ENCODE measurements at regions not wholly inside any gene's neighbourhood (a gene's known extent, or its start where the extent isn't known, plus 50 kb on each side); places are given as distances from the start of the nearest gene placed in this dataset.

DNA sequence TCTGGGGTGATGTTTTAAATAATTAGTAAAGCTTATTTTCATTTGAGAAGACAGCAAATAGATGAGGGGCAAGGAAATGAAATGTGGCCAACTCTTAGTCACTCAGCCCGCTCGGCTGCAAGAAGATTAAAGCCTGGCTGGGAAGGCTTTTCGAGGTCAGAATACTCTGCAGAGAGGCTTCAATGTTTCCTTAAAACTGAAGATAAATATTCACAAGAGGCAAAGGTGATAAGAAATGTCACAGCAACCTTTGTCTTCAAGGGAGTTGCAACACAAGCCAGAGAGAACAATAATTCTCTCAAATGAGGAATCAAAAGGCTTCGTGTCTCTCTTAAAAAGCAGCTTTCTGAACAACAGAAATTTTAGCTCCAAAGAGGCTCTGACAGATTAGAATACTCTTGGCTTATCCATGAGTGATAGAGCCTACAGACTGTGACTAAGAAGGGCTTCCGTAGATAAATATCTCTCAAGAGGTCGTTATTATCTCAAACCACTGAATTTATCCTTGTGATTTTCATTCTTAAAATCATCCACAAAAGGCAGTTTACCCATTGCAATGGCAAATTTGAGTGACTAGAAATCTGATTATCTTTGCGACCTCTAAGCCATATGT, 92.5 kb downstream of the KLF6 start:
- no peak for DNase-seq (ENCODE audit: insufficient read length, low spot score)
- no peak for FAIRE-seq

DNA sequence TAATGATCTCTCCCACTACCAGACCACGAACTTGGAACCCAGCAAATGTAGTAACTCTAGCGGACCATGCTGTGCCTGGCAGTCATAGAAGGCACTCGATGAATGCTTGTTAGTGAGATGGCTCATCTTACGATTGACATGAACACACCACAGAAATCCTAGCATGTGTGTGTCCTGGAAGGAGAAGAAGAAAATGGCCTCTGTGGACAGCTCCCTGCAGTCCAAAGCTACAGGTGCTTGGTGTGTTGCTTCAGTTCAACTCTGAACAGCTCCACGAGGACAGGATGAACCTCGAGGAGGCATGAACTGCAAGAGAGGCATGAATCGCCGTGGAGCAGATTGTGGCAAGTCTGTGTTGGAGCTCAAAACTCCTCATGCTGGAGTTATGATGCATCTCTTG, 93.5 kb downstream of the KLF6 start:
- no peak for DNase-seq (ENCODE audit: insufficient read length, low spot score)

DNA sequence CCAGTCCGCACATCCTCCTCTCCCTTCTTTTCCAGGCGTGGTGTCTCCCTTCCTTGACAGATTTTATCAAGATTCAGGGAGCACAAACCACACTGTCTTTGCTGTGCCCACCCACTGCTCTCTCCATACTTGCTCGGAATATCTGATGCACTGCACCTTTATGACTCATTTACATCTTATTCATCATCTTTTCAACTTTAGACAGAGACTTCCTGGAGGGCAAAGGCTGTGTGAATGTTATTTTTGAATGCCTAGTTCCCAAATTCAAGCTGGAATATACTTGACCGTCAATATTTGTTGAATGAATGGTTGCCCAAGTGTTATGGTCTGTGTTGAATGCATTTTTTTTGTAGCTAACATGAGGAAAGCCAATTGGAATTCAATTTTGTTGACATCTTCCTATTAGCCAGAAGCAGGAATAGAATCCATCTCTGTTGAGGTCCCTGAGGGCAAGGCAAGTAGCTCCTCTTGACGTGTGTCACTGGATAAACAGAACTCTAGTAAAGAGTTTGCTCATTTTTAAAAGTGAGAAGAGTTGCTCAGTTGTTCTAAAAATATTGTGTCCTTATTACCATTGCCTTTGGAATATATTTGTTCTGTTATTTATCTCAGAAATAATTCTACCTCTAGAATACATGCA, 95.0 kb downstream of the KLF6 start:
- no peak for DNase-seq (ENCODE audit: insufficient read length, low spot score)
- no peak for FAIRE-seq

More for the DNA sequence above, 93.5 kb downstream of the KLF6 start:
- no peak for FAIRE-seq

DNA sequence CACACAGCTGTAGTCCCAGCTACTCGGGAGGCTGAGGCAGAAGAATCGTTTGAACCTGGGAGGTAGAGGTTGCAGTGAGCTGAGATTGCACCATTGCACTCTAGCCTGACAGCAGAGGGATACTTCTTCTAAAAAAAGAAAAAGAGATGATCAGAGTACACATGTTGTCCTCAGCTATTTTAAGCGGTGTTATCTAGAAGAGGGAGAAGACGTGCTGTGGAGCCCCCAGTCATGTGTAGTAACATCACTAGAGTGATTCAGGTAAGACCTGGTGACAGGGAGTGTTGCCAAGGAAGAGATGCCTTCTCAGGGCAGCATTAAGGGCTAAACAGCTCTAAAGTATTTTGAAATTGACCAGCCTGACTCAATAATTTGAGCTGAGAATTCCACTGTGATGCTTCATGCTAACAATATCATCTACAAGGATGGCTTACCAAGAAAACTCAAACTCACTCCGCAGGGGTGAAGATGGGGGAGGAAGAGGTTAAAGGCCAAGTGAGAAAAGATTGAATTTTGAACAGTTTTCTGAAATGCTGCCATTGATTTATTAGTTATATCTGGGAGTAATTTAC, 97.4 kb downstream of the KLF6 start:
- DNase-seq (ENCODE audit: insufficient read length, low spot score) (no peak), FAIRE-seq (no peak)

DNA sequence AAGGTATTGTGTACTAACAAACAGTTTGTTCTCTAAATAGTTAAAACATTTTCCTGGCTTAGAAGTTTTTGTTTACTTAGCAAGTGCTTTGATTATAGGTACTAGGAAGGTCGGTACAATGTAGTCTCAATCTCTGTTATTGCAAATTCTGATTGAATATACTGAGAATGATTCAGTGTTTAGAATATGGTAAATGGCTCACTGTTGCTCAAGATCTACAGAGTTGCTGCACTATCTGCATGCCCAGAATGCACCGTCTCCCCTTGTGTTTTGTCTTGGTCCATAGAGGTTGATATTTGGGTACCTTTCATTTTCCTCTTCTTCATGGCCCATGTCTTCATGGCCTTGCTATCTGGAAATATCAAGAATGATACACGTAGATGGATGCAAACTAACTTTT, 99.6 kb downstream of the KLF6 start:
- DNase-seq (ENCODE audit: insufficient read length, low spot score), result no peak

DNA sequence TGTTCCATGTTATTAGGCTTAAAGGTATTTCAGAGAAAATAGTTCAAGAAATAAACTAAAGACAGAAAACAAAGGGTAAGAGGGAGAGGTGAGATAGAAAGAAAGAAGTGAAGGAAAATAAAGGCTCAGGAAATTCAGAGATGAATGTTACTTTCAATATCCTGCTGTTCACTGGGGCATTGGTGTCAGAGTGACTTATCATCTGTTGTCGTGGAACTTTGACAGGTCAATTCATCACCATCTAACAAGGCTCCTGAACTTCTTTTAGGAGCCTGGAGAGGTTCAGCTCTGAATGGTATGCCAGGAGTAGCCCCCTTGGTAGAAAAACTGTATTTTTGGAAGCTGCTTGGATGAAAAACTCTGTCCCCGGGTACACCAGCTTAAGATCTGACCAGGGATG, 100.1 kb downstream of the KLF6 start:
- FAIRE-seq (no peak), DNase-seq (ENCODE audit: insufficient read length, low spot score) (no peak)

More for the DNA sequence above, 99.6 kb downstream of the KLF6 start:
- no peak for FAIRE-seq

DNA sequence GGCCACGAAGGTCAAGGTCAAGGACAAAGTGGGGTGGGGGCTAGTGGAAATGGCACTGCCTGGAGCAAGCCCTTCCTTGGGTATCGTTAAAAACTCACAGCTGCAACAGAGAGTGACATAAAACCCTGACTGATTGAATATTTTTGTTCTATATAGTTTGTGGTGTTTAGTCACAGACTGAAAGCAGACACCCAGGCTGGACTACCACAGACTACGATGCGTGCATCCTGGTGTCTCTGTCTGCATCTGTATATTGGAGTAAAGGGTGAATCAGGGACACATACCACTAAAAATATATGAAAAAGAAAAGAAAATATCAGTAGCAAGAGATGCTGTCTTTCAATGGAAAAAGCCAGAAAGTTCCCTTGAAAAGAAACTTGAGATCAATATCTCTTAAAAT, 101.4 kb downstream of the KLF6 start:
- DNase-seq (ENCODE audit: insufficient read length, low spot score), result no peak
- FAIRE-seq, result no peak

DNA sequence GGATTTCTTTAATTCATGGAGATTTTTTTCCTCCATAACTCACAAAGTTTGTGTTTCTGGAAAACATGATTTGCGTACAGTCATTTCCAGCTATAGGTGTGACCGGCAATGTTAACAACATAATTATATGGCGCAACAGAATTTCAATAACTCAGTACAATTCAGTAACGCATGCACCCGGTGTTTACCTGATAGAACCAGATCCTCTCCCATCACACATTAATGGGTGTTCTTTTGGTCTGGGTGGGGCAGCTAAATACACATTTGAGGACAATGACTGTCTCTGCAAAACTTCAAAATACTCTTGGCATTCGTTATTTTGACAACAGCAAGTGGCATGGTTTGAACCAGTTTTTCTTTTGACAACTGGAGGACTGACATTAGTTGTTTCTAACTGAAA, 102.3 kb downstream of the KLF6 start:
- DNase-seq (ENCODE audit: insufficient read length, low spot score) (no peak), FAIRE-seq (no peak)

DNA sequence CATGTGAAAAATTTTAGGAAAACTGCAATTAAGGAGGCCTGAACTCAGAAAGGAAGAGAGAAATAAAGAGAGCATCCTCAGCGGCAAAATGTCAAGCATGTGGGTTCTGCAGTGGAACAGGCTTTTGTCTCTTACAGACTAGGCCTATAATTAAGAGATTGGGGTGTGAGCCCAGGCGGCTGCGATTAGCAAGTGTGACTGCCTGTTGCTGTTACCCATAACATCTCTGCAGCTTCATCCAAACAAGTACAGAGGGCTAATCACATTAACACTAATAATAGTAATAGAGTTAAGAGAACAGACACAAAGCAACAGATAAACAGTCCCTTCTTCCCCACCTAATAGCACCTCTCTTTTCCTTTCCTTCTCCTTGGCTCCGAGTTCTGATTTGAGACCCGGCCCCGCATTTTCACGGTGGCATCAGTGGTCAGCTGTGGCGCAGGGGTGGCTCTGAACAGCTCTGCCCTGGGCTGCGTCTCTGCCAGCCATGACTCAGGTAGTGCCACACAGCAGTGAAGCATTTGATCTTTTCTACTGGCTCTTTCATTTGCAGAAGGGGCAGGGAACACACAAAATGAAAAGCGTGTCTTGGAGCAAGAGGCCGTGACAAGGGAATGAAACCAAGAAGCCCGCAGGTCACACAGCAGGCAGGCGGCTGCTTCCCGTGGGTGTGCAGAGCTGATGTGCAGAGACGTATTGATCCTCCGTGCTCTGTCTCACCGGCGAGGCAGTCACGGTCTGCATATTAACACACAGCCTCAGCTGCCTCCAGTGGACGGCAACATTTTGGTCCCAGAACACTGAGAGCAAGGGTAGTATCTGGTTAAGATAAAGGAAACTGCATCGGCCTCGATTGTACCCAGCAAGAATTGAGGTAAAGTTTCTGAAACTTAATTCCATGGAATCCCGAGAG, 103.1 kb downstream of the KLF6 start:
- no peak for FAIRE-seq
- DNase-seq (ENCODE audit: insufficient read length, low spot score), result no peak

DNA sequence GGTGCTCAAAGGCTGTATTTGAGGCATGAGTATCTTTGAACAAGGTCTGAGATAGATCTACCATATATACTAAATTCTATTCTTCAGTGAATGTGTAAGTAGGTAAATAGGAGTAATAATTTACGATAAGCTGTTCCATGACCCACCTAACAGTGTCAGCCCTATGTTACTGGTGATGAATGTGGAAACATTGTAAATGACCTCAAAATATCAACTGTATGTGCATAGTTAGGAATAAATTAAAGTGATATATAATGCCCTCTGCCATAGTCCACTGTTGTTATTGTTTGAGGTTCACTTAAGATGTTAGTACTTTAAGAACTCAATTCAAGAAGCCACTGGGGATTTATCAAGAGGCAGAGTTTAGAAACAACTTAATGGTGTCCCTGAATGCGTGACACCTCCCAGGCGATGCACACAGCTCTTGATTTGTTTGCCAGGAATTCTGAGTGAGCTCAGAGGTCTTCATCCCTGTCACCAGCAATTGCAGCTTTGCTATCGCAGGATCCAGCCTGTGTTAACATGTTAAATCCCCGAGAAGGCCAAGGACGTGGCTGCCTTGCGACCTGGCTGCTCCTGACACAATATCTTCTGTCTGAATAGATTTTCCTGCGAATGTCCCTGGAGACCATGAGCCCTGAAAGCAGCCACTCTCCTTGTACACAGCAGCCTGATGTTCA, 104.9 kb downstream of the KLF6 start:
- no peak for FAIRE-seq
- DNase-seq (ENCODE audit: insufficient read length, low spot score), result no peak

DNA sequence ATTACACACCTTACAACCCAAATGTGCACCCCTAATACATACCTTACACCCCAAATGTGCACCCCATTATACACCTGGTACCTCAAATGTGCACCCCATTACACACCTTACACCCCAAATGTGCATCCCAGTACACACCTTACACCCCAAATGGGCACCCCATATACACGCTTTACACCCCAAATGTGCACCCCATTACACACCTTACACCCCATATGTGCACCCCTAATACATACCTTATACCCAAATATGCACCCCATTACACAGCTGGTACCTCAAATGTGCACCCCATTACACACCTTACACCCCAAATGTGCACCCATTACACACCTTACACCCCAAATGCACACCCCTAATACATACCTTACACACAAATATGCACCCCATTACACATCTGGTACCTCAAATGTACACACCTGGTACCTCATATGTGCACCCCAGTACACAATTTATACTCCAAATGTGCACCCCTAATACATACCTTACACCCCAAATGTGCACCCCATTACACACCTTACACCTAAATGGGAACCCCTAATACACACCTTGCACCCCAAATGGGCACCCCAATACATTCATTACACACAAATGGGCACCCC, 106.3 kb downstream of the KLF6 start:
- no peak for DNase-seq (ENCODE audit: insufficient read length, low spot score)
- no peak for FAIRE-seq

DNA sequence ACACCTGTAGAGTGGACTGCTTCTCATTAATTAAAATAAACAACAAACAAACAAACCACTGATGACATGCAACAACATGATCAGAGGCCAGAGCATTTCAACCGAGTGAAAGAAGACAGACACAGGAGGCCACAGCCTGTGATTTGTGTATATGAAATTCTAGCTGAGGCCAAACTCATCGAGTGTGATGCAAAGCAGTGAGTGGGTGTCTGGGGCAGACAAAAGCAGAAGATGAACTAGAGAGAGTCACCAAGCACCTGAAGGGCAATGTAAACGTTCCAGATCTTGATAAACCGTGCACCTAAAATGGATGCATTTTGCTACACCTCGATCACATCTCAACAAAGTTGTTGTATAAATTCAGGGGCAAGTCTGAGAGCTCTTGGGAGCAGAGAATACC, 108.4 kb downstream of the KLF6 start:
- no peak for FAIRE-seq

DNA sequence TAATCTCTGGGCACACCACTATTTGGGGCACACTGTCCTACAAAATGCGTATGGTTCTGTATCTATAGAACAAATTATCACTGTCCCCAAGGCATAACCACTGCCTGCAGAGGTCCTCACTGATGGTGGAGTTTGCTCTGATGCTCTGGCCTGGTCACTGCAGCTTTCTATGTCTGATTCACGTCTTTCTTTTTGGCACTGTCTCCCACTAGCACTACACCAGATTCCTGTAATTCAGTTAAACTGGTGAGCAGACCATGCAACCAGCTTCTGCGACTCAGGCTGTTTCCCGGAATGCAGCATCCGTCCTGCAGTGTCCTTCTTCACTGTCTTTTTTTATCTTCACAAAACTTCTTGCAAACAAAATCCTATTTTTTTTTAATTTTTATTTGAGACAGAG, 112.8 kb downstream of the KLF6 start:
- FAIRE-seq (no peak), DNase-seq (ENCODE audit: insufficient read length, low spot score) (no peak)

More for the DNA sequence above, 108.4 kb downstream of the KLF6 start:
- DNase-seq (ENCODE audit: insufficient read length, low spot score), result no peak

DNA sequence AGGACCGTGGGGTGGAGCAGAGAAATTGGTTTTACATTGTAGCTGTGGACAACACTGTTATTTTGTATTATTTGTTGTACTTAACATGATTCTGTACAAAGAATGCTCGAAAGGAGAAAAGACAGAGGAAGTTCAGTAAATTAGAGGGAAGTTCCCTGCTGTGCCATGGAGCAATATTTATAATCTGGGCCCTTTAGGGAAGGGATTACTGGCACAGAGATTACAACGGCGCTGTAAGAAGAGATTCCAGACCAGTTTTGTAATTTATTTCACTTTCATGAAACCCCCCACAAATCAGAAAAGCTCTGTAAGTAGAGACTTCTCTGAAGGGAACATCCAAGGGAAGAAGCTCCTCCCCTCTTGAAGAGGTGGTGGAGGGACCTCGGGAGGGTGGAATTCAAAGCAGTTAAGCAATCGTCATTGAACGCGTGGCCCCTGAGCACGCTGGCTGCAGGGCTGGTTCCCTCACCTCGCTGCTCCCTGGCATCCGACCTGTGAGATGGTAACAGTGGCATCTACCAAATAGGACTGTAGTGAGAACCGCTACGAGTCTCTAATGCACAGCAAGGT, 113.5 kb downstream of the KLF6 start:
- DNase-seq (ENCODE audit: insufficient read length, low spot score) (no peak), FAIRE-seq (no peak)

DNA sequence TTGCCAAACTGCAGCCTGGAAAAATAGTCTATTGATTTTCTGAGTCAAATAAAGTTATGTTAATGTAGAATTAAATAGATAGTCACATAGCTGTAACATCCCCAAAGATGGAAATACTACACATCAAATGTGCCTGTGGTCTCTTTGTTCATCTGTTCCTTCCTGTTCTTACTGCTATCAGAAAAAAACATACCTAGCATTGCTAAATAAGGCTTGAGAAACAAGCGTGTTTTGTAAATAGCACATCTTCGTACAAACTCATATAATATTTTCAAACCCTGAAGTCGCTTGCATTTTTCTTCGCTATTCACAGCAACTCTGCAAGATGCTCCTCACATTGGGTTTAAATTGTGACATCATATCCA, 116.1 kb downstream of the KLF6 start:
- DNase-seq (ENCODE audit: insufficient read length, low spot score) (no peak), FAIRE-seq (no peak)

DNA sequence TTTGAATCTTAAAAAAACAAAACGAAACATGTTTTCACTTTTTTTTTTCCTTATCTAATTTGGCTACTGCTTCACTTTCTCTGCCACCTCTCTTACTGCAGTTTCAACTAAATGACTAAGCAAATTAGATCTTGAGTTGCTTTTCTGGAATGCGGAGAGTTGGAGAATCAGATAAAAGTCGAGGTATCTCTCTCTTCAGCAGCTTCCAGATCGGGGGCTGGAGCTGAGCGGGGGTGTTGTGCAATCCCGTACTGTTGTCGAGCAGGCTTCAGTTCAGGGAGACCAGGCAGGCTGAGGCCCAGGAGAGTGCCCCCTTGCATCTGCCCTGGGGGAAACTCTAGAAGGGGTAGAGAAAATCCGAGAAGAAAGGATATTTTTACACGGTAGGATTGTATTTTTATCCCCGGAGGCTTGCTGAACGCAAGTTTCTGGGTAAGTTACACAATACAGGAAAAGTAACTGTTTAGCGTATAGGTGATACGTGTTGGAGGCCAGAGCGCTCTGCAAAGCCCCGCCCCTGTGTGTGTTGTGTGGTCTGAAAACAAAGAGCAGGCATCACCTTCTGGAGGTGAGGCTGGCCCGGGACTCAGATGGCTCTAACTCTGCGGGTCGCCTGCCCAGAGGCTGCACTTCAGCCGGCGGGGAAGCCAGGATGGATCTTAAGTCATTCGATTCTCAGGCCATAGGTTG, 116.6 kb downstream of the KLF6 start:
- DNase-seq (ENCODE audit: insufficient read length, low spot score) (peak; percentile 72), FAIRE-seq (peak; percentile 36)

DNA sequence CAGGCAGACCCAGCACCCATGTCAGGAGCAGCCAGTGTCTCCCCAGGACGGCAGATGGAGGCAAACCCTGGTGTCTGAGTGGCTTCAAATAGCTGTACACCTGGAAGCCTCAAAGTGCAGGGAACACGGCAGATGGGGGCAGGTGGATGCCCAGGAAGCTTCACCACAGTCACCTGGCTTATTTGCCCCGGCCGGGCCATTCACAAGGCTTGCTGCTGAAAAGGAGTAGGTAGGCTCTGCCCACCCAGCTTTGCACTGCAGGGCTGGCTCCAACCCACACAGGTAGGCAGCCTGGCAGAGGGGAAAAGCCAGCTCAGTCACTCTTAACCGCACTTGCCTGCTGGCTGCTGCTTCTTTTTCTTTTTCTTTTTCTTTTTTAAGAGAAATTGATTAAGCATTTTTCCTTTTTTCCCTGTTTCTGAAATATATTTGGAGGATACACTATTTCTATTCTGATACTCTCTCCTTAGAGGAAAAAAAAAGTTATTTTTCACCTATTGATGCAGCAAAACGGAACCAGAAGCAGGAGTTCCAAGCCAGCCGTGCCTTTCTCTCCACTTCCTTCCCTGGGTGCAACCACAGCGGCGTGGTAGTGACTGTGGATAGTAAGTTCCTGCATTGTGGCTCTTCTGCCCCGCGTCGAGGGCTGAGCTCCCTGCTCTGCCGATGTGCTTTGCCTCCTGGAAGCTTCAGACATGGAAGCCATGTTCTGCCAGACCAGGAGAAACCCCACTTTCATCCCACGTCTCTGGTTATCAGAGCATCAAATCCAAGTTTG, 118.3 kb downstream of the KLF6 start:
- FAIRE-seq (no peak), DNase-seq (ENCODE audit: insufficient read length, low spot score) (no peak)

DNA sequence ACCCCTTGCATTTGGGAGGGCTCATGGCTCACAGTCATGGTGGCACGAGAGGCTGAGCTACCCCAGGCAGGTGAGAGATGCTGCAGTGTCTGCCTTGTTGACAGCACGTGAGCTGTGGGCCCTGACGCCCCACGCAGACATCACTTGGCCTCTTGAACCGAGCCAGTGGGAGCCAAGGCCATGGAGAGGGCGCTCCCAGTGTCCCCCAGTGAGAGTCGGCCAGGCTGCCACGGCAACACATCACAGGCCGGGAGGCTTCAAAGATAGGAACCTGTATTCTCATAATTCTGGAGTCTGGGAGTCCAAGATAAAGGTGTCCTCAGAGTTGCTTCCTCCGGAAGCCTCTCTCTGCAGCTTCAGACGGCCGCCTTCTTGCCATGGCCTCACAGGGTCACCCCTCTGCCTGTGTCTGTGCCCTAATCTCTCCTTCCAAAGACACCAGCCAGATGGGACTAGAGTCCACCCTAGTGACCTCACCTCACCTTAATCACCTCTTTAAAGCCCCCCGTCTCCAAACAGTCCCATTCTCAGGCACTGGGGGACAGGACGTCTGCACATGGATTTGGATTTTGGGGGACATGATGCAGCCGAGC, 119.6 kb downstream of the KLF6 start:
- FAIRE-seq (no peak), DNase-seq (ENCODE audit: insufficient read length, low spot score) (no peak)
